ENCODE measurements at regions not wholly inside any gene's neighbourhood (a gene's known extent, or its start where the extent isn't known, plus 50 kb on each side); places are given as distances from the start of the nearest gene placed in this dataset.

DNA sequence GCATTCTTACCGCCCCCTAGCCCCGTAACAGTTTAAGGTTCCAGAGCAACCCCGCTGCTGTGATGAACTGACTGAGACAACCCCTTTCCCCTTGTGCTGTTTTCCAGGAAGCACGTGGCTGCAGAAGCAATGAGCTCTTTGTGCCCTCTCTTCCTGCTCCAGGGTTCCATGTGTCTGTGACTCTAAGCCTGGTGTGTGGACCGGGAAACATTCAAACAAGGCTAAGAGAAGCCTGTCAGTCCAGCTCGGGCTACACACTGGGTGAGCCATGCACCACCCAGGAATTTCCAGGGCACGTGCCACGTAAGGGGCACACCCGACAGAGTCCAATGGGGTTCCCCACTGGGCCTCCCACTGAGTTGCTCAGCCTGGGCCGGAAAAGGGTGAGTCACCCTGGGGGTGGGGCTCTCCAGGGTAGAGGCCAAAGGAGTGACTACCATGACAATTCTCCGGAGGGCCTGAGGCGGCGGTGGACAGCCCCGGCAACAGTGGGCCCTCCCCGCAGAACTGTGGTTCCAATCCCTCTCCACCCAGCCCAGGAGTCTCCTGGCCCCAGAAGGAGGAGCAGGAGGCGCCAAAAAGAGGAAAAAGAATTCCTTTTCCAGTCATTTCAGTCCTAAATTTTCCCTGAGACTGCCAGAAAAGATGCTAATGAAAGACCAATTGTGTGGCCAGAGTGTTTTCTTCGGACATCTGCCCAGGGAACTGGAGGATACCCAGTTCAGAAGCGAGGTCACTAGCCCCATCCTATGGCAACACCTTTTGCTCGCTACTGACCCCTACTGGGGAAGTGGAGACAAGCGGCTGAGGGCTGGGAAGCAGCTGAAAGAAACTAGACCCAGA lies 157.8 kb upstream of the SLC1A4 start:
- H3K9ac ChIP-seq (ENCODE audit: extremely low read depth, insufficient read length, low read length) = no peak overlapping the region

More for the DNA sequence above, 157.8 kb upstream of the SLC1A4 start:
- H3K14ac ChIP-seq (ENCODE audit: insufficient read depth, low read length) = no peak overlapping the region
- H3K36me3 Mint-ChIP-seq (ENCODE audit: insufficient read depth in 1 of 3, low read depth in 3 of 3) = no peaks in the 10 kb centered on the region
- TF ChIP-seq CTCF (conservative IDR thresholded peaks at IDR 0.05) = peak; percentile 95
- no peak overlapping the region for H2BK5ac ChIP-seq (ENCODE audit: insufficient read length, low read length)
- H2AK5ac ChIP-seq (ENCODE audit: insufficient read length, low read length) = no peak overlapping the region
- no peak overlapping the region for H2BK15ac ChIP-seq (ENCODE audit: low read depth, low read length)
- H4K20me1 ChIP-seq (ENCODE audit: control insufficient read depth, insufficient read depth, insufficient read length) = no peaks in the 10 kb centered on the region
- H3K18ac ChIP-seq (ENCODE audit: insufficient read length, low read depth, low read length) = no peak overlapping the region
- H2BK120ac ChIP-seq (ENCODE audit: low read depth, low read length, poor library complexity, severe bottlenecking) = no peak overlapping the region
- H4K91ac ChIP-seq (ENCODE audit: insufficient read length, low read depth, low read length) = no peak overlapping the region
- no peak overlapping the region for H2BK20ac ChIP-seq (ENCODE audit: low read depth, low read length, poor library complexity, severe bottlenecking)
- H3K4me3 Mint-ChIP-seq = no peak overlapping the region
- H3K79me2 ChIP-seq (ENCODE audit: insufficient read depth, low read length) = no peaks in the 10 kb centered on the region
- H3K23ac ChIP-seq (ENCODE audit: insufficient read length, low read depth, low read length) = no peak overlapping the region
- H3K4ac ChIP-seq (ENCODE audit: low read depth, low read length) = no peak overlapping the region
- no peak overlapping the region for H3K27ac ChIP-seq (ENCODE audit: insufficient read length, low read depth, low read length)
- no peaks in the 10 kb centered on the region for H3K9me3 ChIP-seq (ENCODE audit: control insufficient read depth, low read depth, low read length)
- H3K27me3 ChIP-seq (ENCODE audit: insufficient read depth, low read length) = no peaks in the 10 kb centered on the region
- H3K9me3 Mint-ChIP-seq = no peaks in the 10 kb centered on the region
- H2BK12ac ChIP-seq (ENCODE audit: insufficient read length, low read depth, low read length) = no peak overlapping the region
- H4K8ac ChIP-seq (replicated peaks; ENCODE audit: insufficient read length, low read depth, low read length) = no peak overlapping the region
- no peak overlapping the region for H3K4me2 ChIP-seq (ENCODE audit: insufficient read depth, insufficient read length, low read length)
- H3K4me1 ChIP-seq (ENCODE audit: insufficient read depth, low read length) = no peaks in the 10 kb centered on the region
- H3K27me3 Mint-ChIP-seq (ENCODE audit: low read depth) = peaks cover 23% of the 10 kb centered on the region
- no peak overlapping the region for H4K5ac ChIP-seq (ENCODE audit: insufficient read length, low read depth, low read length)
- peaks cover 35 to 44% of the 10 kb centered on the region in 2 experiments for H3K4me1 Mint-ChIP-seq
- no peak overlapping the region for H3K56ac ChIP-seq (ENCODE audit: insufficient read length, low read depth, low read length)
- H3T11ph ChIP-seq (ENCODE audit: low read length) = no peak overlapping the region
- peak; percentile 85 for DNase-seq
- WGBS (ENCODE audit: extremely low coverage, insufficient read length, low lambda C conversion rate) = no CpG with 5 or more reads among the region's 20 CpGs
- H2AFZ ChIP-seq (ENCODE audit: low read length) = no peak overlapping the region
- H3K79me1 ChIP-seq (ENCODE audit: insufficient read depth, low read depth, low read length, poor library complexity, severe bottlenecking) = no peaks in the 10 kb centered on the region
- no peak overlapping the region for H3K27ac Mint-ChIP-seq
- no peaks in the 10 kb centered on the region for H3K23me2 ChIP-seq (ENCODE audit: insufficient read length, low read depth, low read length, poor library complexity, severe bottlenecking)

Data from H9 (cell line).